ENCODE measurements at regions not wholly inside any gene's neighbourhood (a gene's known extent, or its start where the extent isn't known, plus 50 kb on each side); places are given as distances from the start of the nearest gene placed in this dataset.

Small RNA genes lying in the stretch of these regions (small RNA-seq; reads per million reads assigned to genes)
- gene RNU6-635P: 0 reads per million in 7 experiments

All from SK-N-SH (cell line).